ENCODE measurements at regions not wholly inside any gene's neighbourhood (a gene's known extent, or its start where the extent isn't known, plus 50 kb on each side); places are given as distances from the start of the nearest gene placed in this dataset.
"Not testable (repeated sequence)": the region's sequence is repeated elsewhere in the genome, so short reads cannot be mapped to it uniquely, and the experiment has no call there.

DNA sequence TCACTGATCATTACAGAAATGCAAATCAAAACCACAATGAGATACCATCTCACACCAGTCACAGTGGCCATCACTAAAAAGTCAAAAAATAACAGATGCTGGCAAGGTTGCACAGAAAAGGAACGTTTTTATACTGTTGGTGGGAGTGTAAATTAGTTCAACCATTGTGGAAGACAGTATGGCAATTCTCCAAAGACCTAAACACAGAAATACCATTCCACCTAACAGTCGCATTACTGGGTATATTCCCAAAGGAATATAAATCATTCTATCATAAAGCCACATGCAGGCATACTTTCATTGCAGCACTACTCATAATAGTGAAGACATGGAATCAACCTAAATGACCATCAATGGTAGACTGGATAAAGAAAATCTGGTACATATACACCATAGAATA, 83.2 kb upstream of the ARID5B start:
- DNase-seq: not testable (repeated sequence)

DNA sequence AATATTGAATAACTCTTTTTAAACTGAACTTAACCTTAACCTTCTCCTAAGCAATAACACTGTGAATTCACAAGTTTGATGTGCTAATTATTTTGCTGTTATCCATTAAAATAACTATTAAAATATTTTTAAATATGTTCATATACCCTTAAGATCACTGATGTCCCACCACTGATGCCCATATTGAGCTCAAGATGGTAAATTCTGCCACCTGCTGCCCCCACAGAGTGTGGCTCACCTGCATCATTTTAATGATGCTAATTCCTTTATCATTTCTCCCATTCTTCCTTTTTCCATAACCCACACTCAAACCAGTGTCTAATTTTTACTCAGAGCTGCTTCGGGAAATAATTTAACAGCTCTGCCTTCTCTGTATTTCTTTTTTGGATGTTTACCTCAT, 82.3 kb upstream of the ARID5B start:
- DNase-seq: no peak

DNA sequence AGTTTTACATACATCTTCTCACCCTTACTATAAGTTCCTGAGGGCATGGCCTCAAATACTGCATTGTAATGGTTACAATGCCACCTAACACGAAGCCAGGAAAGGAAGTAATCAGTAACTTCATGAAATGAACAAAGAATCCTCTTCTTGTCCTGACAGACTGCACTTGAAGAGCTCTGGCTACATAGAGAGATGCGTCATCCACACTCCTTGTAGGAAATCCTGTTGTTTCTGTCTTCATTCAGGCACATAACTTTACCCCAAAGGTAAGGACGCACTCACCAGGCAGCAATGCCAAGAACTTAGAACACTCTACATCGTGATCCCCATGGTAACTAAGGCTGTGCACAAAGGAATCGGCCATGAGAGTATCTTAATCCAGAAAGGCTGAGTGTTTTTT, 80.3 kb upstream of the ARID5B start:
- peak; percentile 14 for DNase-seq

DNA sequence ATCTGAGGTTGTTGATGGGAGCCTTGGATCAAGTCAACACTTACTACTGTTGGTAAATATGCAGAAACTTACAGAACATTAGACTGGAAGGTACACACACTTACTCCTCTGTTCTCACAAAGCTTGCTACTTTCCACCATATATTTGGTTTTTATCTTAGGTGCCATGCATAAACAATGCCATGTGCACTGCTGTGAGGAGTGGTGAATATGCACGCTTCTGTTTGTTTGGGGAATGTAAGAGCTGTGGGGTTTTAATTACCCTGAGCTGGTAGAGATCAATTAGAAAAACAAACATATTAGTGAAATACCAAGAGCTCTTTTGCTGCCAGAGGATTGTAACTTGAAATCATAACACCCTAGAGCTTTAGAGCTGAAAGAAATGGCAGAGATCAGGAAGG, 79.8 kb upstream of the ARID5B start:
- no peak for DNase-seq

DNA sequence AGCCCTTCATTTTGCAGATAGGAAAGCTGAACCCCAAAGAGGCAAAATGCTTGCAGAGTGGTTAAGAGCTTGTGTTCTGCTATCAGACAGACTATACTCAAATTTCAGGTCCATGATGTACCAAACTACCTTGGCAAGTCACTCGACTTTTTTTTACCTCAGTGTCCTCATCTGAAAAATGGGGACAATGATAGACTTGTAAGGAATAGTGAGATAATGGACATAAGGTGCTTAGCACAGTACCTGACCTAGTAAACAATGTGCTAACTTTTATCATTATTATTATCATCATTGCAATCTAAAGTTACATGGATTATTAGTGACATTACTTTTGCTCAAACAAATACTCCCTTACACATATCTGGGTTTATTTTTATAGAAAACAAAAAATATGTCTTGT, 79.4 kb upstream of the ARID5B start:
- no peak for DNase-seq

DNA sequence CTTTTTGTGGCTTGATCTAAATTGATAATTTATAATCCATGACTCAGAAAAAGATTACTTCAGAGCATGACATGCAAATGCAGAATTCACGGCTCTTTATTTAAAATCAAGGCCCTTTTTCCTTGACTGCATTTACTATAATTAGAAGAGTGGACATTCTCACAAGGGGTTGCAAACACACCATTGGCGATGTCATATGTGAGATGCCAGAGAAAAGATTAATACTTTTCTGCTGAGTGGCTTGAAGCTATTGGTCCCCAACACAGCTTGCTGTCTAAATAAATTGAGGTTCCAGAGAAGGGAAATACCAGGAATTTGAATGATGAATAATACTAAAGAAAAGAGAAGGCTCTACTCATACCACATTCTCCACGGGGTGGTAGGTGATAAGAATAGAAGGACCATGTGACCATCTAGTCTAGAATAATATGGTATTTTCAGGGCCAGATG, 78.7 kb upstream of the ARID5B start:
- no peak for DNase-seq

DNA sequence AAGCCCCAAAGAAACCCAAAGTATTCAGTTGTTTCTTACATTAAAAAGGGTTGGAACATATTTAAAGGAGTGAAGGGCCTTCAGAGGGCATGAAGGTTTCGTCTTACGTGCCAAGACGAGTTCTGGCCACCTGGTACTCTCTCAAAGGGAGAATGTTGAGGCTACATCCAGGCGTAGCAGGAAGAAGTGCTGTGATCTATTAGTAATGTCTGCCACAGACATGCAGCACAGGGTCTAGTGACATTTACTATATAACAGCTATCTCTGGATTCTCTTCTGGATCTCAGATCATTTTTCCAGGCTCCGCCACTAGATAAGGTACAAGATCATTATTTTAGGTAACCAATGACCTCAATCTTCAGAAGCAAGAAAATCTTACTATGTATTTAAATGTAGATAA, 76.5 kb upstream of the ARID5B start:
- DNase-seq: peak; percentile 36

DNA sequence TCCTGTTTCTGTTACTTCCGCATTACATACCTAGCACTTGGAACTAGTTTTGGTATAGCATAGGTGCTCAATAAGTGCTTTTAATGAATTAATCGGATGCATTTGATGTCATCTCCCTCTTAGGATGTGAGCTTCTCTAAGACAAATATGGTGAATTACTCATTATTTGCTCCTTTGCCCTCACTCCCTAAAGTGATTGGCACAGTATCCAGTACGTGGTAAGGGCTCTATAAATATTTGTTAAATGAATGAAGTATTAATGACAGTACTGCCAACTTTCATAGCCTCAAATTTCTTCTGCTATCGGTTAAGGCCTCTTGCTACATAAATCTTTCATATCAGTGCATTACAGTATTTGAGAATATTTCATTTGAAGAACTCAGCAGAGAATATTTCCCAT, 75.9 kb upstream of the ARID5B start:
- peak; percentile 74 for DNase-seq

DNA sequence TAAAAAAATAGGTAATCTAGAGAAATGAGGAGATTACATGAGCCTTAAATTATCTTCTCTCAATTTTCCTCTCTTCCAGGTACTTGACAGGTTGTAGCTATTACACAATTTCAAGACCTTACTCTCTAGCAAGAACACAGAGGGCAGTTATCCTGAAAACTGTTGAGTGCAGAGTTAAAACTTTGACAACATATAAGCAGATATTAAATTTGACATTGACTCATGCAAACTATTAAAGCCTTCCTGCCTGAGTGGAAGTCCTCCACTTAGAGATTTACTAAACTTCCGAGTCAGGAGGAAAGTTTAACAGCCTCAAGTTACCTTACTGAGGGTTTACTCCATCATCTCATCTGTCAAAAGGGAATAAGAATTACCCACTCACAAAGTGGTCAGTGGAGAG, 73.5 kb upstream of the ARID5B start:
- no peak for DNase-seq

DNA sequence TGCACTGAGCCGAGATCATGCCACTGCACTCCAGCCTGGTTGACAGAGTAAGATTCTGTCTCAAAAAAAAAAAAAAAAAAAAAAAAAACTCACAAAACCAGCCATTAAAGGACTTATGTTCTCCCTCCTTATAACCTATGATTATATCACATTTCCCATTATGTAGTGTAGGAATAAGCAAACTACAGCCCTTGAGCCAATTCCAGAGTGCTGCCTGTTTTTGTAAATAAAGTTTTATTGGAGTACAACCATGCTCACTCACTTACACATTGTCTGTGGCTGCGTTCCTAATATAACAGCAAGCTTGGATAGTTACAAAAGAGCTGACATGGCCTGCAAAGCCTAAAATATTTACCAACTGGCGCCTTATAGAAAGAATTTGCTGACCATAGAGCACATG, 72.7 kb upstream of the ARID5B start:
- no peak for DNase-seq

DNA sequence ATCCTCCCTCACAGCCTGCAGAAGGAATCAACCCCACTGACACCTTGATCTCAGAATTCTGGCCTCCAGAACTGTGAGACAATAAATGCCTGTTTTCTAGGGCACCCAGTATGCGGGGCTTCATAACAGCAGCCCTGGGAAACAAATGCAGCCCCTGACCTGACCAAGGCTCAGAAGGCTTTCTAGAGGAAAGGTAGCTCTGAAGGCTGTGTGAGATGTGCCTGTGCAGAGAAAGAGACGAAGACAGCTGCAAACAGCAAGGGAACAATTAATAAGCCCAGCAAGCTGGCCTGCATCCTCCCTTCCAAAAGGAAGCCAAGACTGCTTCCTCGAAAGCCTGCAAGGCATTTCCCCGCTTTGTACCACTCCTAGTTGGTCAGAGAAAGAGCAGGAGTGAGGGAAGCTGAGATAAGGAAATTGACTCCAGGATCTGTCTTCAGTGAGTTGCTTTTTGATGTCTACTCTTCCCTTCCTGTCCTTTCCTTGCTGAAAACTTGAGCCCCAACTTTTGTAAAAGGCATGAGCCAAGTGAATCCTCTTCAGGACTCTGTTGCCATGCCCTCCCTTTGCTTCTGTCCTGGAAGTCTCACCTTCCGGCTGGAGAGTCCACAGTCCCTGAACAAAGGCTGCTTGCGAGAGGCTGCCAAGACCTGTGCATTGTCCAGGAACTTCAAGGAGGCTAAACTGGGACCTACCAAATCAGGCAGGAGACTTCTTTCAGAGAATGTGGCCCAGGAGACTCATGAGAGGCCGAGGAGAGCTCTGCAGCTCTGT, 71.2 kb upstream of the ARID5B start:
- DNase-seq: no peak

DNA sequence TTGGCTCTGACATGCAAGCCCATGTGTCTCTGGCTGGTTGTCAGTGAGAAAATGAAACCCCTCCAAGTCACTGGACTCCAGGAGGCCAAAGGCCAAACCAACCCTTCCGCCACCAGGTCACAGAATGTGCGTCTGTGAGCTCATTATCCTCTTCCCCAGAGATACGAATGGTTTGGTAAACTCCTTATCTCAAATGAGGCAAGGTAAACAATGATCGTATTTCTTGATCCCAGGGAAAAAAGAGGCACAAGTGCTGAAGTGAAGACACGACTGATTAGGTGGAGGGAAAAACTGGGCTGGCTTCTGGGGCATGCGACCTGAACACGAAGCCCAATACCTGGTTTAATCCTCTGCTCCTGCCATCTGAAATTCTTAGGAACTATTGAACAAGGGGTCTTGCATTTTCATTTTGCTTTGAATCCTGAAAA, 70.6 kb upstream of the ARID5B start:
- DNase-seq: no peak

DNA sequence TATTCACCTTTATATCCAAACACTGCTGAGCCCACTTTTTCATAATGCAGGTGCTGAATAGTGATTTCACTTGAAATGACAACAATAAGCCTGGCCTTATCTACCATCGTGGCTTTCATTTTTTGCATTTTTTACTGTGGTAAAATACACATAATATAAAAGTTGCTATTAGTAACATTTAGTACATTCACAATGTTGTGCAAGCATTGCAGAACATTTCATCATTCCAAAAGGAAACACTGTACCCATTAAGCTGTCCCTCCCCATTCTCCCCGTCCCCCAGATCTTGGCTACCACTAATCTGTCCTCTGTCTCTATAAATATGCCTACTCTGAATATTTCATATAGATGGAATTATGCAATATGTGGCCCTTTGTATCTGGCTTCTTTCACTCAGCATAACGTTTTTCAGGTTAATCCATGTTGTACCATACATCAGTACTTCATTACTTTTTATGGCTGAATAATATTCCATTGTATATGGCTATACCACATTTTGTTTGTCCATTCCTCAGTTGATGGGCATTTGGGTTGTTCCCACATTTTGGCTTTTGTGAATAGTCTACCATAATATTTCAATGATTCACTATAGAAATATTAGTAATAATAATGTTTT, 68.5 kb upstream of the ARID5B start:
- DNase-seq: no peak

DNA sequence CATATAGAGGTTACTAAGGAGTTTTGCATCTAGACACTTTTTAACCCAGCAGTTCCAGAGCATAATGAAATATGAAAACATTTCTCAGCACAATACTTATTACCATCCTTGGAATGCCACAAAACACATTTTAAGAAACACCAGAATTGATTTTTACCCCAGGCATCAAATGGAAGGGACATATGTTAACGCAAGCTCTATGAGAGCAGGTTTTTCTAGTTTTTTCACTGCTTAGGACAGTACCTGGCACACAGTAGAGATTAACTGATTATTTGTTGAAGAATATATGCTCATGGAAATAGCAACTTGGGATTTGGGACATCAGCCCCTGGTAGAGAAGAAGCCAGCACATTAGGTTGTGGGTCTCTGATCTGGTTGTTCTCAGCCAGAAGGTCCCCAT, 67.0 kb upstream of the ARID5B start:
- DNase-seq: peak; percentile 33

DNA sequence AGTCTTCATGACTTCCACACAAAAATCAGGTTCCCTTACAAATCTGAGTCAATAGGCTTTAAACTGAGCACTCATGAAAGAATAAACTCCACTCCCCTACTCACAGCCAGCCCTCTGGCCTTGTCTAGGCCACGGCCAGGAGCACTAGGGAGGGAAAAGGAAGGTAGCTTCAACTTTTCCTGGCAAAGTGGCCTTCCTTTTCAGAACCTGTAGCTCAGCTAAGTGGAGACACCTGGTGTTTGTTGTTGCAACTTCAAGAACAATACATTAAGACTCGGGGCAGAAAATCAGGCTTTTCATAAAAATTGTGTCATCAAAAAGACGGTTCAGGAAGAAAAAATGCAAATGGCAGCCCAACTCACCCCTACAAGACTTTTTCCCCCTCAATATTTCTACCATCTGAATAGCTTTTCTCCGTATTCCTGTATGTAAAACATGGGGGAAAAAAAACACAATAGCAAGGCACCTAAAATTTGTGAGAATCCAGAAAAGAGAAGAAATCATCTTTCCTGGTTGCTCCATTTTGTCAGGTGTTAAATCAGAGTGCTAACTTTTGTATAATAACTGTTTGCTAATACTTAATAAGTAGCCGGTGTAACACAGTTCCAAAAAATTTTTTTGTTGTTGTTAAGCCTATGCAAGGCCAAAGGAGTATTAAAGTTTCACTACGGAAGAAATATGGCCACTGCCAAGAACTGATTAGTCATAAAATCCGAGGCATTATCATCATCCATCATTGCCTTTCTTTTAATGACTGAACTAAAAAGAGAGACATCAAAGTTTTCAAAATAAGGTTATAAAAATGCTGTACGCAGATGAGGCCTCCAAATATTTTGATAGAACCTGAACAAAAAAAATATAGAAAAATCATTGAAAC, 66.2 kb upstream of the ARID5B start:
- DNase-seq: peak; percentile 89

DNA sequence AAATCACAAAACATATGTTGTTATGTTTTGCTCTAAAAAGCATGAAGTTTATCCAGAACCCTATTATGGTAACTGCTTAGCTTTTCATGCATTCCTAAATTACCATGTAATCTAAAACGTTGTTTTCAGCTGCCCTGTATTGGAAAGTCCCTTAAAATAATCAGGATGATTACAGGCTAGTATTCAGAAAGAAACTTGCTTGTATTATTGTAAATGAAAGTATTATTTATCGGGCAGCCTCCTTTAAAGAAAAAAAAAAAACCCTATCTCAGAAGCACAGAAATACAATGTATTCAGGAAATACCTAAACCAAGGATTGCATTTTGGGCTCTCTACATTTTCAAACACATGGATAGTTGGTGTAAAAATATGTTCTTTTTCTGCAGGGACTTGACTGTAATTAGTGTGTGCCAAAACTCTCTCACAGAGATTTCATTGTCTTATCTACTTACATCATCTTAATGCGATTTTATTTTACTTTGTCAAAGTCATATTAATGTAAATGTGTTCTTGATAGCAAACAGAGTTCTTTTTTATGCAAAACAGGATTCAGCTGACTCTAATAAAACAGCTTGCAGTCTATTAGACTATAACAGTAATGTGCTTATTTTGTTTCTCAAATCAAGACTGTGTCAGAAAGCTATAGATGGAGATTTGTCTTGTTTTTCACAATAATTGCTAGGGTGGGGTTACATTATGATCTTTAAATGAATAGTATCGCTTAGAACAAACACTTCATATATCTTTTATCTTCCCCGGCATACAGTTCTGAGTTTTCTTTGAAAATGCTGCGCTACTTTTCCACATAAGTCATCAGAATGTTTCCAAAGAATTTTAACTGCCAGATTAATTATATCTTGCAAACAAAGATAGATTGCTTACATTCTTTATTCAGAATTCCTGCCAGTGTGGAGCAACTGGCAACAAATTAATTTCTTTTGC, 65.3 kb upstream of the ARID5B start:
- DNase-seq: peak; percentile 36

DNA sequence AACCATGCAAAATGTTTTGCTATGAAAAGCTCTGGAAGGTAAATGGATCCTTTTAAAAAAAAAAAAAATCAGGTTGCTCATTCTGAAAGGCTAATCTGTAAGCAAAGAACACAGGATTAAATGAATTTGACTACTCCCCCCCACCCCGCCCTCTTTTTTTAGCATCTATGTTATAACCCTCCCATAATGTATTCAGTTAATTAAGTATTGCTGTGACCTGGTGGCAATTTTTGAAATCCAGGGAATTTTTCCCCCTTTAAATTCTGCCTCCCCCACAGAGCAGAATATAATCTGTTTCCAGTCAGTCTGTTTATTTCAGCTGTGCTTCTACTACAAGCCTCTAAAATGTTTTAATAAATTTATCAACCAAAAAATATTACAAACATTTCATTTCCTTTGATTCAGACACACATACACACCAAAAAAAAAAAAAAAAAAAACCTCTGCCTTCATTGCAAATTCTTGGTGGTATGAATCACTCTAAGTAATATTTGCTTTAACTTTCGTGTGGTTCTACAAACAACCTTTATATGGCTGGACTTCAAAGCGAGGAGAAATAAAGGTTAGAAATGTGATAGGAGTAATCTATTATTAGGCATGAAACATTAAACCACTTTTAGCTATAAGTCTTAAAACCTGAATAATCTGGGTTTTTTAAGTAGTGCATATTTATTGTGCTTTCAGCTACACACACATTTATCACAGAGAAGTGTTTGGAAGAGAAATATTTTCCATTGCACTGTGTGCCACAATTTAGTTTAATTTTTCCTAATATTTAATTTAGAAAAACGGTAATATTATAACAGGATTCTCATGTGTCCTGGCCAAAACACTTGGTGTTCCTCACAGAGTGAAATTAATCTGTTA, 64.4 kb upstream of the ARID5B start:
- DNase-seq: peak; percentile 94

DNA sequence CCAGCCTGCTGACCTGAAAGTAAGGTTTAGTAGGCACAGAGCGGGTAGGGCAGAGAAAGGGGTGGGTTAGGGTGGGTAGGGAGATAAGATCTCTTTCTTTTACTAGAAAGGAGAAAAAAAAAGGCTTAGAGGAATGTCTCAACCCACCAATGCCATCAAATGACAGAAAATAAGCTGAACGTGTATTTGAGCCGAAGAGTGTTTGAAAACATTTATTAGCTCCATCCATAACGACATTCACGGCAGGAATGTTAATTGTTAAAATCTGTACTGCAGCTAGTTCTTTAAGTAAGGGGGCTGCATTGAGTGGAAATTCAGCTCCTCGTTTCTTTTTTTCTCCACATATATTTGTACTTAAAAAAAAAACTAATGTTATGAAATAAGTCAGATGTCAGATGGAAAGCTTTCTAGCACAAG, 63.7 kb upstream of the ARID5B start:
- DNase-seq: peak; percentile 70

DNA sequence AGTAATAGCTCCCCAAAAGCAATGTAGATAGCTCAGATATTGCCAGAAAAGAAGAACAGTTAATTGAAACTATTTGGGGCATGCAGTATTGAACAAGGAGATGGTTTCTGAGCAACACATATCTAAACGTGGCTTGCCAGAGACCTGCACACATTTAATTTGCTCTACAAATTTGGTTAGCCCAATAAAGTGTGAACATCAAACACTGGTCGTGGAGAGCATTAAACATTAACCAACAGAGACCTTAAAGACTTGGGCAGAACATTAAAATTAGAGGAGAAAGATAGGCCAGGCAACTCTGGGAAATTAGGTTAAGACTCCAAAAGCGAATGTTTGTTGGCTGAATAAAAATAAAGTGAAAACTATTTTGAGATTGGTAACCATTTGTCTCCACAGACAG, 61.6 kb upstream of the ARID5B start:
- peak; percentile 37 for DNase-seq

DNA sequence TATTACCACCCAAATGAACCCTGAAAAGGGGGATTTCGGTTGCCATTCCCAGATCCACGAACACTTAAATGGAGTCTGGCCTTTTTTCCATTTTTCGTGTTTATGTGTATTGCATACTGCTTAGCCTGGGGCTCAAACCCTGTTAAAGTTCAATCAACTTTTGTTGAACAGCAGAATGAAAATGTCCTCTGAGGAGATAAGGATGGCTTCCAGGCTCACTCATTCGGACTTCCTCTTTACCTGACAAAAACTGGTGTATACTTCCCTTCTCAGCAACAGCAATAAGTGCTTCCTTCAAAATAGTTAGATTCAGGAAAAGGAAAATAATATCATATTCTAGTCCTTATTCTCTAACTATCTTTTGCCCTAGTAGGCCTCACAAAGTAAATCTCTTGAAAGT, 61.1 kb upstream of the ARID5B start:
- no peak for DNase-seq

DNA sequence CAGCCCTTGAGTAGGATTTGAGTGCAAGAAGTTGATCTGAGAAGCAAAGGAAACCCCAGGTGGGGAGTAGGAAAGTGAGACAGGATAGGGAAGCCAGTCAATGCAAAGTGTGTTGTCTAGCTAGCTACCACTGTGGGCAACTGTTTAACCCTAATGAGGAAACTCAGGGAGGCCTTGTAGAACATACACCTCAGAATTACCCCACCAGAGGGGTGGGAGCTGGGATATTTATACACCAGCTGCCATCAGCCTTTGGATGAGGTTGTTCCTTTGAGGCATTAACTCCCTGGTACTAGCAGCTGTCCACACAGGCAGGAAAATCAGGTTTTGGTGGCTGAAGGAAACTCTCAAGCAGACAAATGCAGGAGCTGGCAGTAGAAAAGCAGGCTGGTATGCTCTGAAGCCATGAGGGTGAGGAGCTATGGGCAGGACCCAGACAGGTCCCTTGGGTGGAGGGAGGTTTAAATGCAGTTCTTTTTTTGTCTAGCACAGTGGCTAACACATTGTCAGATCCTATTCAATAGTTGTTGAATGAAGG, 60.1 kb upstream of the ARID5B start:
- peak; percentile 73 for DNase-seq

Data from DMS53 (cell line).